ENCODE measurements at regions not wholly inside any gene's neighbourhood (a gene's known extent, or its start where the extent isn't known, plus 50 kb on each side); places are given as distances from the start of the nearest gene placed in this dataset.

DNA sequence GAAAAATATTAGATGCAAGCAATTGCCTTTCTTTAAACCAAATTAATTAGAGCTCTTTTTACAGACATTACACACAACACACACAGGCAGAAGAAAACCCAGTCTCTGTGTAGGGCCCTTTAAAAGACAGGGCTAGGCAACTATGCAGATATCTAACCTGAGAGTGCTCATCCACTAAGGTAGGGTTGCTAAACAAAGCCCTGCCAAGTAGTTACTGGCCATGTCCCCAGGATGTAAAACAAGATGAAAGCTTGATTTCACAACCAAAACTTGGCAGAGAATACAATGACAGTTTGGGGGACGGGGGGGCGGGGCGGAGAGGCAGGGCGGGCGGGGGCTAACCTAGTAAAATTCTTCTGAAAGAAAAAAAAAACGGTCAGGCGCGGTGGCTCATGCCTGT is 669.0 kb upstream of the CA10 start:
- TF ChIP-seq SIN3A (IDR thresholded peaks at IDR 0.05; ENCODE audit: borderline replicate concordance, insufficient read depth, low read depth, low read length) (no peak), TCF7L2 (IDR thresholded peaks at IDR 0.05; ENCODE audit: low read depth, low read length) (no peak), POLR2AphosphoS5 (IDR thresholded peaks at IDR 0.05; ENCODE audit: low read depth, low read length) (no peak)
- TF ChIP-seq, protein P1, sequence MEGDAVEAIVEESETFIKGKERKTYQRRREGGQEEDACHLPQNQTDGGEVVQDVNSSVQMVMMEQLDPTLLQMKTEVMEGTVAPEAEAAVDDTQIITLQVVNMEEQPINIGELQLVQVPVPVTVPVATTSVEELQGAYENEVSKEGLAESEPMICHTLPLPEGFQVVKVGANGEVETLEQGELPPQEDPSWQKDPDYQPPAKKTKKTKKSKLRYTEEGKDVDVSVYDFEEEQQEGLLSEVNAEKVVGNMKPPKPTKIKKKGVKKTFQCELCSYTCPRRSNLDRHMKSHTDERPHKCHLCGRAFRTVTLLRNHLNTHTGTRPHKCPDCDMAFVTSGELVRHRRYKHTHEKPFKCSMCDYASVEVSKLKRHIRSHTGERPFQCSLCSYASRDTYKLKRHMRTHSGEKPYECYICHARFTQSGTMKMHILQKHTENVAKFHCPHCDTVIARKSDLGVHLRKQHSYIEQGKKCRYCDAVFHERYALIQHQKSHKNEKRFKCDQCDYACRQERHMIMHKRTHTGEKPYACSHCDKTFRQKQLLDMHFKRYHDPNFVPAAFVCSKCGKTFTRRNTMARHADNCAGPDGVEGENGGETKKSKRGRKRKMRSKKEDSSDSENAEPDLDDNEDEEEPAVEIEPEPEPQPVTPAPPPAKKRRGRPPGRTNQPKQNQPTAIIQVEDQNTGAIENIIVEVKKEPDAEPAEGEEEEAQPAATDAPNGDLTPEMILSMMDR (IDR thresholded peaks at IDR 0.05): no peak
- TF ChIP-seq, protein P2, sequence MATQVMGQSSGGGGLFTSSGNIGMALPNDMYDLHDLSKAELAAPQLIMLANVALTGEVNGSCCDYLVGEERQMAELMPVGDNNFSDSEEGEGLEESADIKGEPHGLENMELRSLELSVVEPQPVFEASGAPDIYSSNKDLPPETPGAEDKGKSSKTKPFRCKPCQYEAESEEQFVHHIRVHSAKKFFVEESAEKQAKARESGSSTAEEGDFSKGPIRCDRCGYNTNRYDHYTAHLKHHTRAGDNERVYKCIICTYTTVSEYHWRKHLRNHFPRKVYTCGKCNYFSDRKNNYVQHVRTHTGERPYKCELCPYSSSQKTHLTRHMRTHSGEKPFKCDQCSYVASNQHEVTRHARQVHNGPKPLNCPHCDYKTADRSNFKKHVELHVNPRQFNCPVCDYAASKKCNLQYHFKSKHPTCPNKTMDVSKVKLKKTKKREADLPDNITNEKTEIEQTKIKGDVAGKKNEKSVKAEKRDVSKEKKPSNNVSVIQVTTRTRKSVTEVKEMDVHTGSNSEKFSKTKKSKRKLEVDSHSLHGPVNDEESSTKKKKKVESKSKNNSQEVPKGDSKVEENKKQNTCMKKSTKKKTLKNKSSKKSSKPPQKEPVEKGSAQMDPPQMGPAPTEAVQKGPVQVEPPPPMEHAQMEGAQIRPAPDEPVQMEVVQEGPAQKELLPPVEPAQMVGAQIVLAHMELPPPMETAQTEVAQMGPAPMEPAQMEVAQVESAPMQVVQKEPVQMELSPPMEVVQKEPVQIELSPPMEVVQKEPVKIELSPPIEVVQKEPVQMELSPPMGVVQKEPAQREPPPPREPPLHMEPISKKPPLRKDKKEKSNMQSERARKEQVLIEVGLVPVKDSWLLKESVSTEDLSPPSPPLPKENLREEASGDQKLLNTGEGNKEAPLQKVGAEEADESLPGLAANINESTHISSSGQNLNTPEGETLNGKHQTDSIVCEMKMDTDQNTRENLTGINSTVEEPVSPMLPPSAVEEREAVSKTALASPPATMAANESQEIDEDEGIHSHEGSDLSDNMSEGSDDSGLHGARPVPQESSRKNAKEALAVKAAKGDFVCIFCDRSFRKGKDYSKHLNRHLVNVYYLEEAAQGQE (IDR thresholded peaks at IDR 0.05; ENCODE audit: insufficient read depth in 1 of 2, low read depth in 2 of 2, low read length in 1 of 2): no peak
- ChIA-PET CTCF (no interaction called here), POLR2A (no interaction called here)
- BruUV-seq (replicated peaks): no TSS peak
- intact Hi-C loops (cut with micrococcal nuclease; ENCODE audit: unreplicated experiment) (no loop called here), in situ Hi-C loops (cut with HindIII; ENCODE audit: low pct_unique_long_range_greater_than_20kb, low sequenced_read_pairs) (no loop called here)
- no peaks in the 10 kb centered on the region for H3K36me3 ChIP-seq (ENCODE audit: control insufficient read depth, insufficient read depth, low read length)
- no peaks in the 10 kb centered on the region for H3K4me1 ChIP-seq (ENCODE audit: control insufficient read depth, insufficient read depth, low read length)
- no peak overlapping the region for H3K27ac ChIP-seq (ENCODE audit: low read length)
- DNase-seq (ENCODE audit: low read depth, low spot score): no peak
- no peaks in the 10 kb centered on the region for H3K27me3 ChIP-seq (ENCODE audit: control insufficient read depth, insufficient read depth, low read length)
- H3K4me3 ChIP-seq (ENCODE audit: low read depth in 2 of 2, low read length in 2 of 2): no peak overlapping the region
- no peak for ATAC-seq
- H3K9me3 ChIP-seq (ENCODE audit: control insufficient read depth, insufficient read depth, low read depth, low read length): no peaks in the 10 kb centered on the region

DNA sequence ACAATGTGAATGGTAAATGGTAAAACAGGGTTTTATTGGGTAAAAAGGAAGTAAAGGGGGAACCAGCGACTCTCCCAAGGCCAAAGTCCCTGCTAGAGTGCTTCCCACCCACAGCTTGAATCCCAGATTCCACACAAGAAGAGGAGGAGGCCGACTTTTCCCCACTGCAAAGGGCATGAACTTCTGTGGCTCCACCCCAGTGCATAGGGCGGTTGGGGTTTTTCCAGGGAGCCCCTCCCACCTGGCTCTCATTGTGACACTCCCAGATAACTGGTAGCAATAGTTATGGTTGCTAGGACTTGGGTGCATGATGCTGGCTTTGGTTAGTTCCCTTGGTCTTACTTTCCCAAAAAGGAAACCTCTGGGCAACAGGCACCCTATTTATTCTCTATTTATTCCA is 666.0 kb upstream of the CA10 start:
- Histone ChIP-seq H3K27me3 (ENCODE audit: control insufficient read depth, insufficient read depth, low read length) (no peaks in the 10 kb centered on the region), H3K4me1 (ENCODE audit: control insufficient read depth, insufficient read depth, low read length) (no peaks in the 10 kb centered on the region), H3K4me3 (ENCODE audit: low read depth in 2 of 2, low read length in 2 of 2) (no peak overlapping the region), H3K36me3 (ENCODE audit: control insufficient read depth, insufficient read depth, low read length) (no peaks in the 10 kb centered on the region), H3K27ac (ENCODE audit: low read length) (no peak overlapping the region), H3K9me3 (ENCODE audit: control insufficient read depth, insufficient read depth, low read depth, low read length) (no peaks in the 10 kb centered on the region)
- intact Hi-C loops (cut with micrococcal nuclease; ENCODE audit: unreplicated experiment) (no loop called here), in situ Hi-C loops (cut with HindIII; ENCODE audit: low pct_unique_long_range_greater_than_20kb, low sequenced_read_pairs) (no loop called here)
- BruUV-seq (replicated peaks): no TSS peak
- no peak for TF ChIP-seq TCF7L2 (IDR thresholded peaks at IDR 0.05; ENCODE audit: low read depth, low read length)
- DNase-seq (ENCODE audit: low read depth, low spot score) (no peak), ATAC-seq (no peak)
- CTCF ChIA-PET: no interaction called here
- POLR2A ChIA-PET: no interaction called here

DNA sequence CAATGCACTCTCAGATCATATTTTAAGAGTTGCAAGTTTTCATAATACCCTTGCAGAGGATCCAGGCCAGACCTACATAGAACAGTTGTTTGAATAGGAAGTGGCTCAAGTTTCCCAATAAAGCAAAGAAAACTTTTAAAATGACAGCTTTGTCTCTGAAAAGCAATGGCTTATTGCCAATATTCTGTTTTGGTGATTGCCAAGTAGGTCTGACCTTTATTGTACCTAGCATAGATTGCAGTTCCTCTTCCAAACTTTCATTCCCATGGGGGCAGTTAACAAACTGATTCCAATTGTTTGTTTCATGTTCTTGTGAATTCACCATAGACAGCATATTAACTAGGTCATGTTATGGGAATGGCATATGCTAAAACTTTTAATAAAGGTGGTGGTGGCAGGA is 664.6 kb upstream of the CA10 start:
- ChIA-PET CTCF (no interaction called here), POLR2A (no interaction called here)
- Histone ChIP-seq H3K4me1 (ENCODE audit: control insufficient read depth, insufficient read depth, low read length) (no peaks in the 10 kb centered on the region), H3K27ac (ENCODE audit: low read length) (no peak overlapping the region), H3K36me3 (ENCODE audit: control insufficient read depth, insufficient read depth, low read length) (no peaks in the 10 kb centered on the region), H3K9me3 (ENCODE audit: control insufficient read depth, insufficient read depth, low read depth, low read length) (no peaks in the 10 kb centered on the region), H3K27me3 (ENCODE audit: control insufficient read depth, insufficient read depth, low read length) (no peaks in the 10 kb centered on the region), H3K4me3 (ENCODE audit: low read depth in 2 of 2, low read length in 2 of 2) (no peak overlapping the region)
- TF ChIP-seq POLR2AphosphoS5 (IDR thresholded peaks at IDR 0.05; ENCODE audit: low read depth, low read length) (no peak), TCF7L2 (IDR thresholded peaks at IDR 0.05; ENCODE audit: low read depth, low read length) (no peak), SIN3A (IDR thresholded peaks at IDR 0.05; ENCODE audit: borderline replicate concordance, insufficient read depth, low read depth, low read length) (no peak)
- TF ChIP-seq, protein P1 (IDR thresholded peaks at IDR 0.05): no peak
- TF ChIP-seq, protein P2 (IDR thresholded peaks at IDR 0.05; ENCODE audit: insufficient read depth in 1 of 2, low read depth in 2 of 2, low read length in 1 of 2): no peak
- no peak for DNase-seq (ENCODE audit: low read depth, low spot score)
- in situ Hi-C loops (cut with HindIII; ENCODE audit: low pct_unique_long_range_greater_than_20kb, low sequenced_read_pairs) (no loop called here), intact Hi-C loops (cut with micrococcal nuclease; ENCODE audit: unreplicated experiment) (no loop called here)
- BruUV-seq (replicated peaks): no TSS peak
- ATAC-seq: no peak

Data from Panc1 (cell line).